ENCODE measurements at regions not wholly inside any gene's neighbourhood (a gene's known extent, or its start where the extent isn't known, plus 50 kb on each side); places are given as distances from the start of the nearest gene placed in this dataset.
"Not testable (repeated sequence)": the region's sequence is repeated elsewhere in the genome, so short reads cannot be mapped to it uniquely, and the experiment has no call there.

DNA sequence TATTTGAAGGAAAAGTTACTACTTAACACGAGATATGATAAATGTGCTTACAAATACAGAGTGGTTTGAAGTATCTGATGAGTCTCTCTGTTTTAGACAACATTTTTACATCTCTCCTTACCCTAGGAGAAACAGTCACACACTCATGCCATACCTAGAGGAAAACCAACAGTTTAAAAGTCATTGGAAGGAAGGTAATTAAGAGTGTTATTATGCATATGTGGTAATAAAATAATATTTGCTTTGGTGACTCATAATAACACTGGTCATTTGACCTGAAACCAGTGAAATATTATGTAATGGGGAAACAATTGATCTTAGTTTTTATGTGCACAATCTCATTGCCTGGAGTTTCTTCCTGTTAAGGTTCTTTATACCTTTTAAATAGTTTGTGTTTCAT, 136.9 kb upstream of the SOX21 start:
- H3K9me3 ChIP-seq (ENCODE audit: control insufficient read depth in 4 of 4, insufficient read depth in 3 of 4, low read length in 3 of 4), result peaks cover 0 to 2% (median 0%) of the 10 kb centered on the region in 4 donors
- DNase-seq, result no peak
- TF ChIP-seq CTCF (IDR thresholded peaks at IDR 0.05; ENCODE audit: control extremely low read depth, extremely low read depth), result no peak
- no peak overlapping the region for H3K27ac ChIP-seq (ENCODE audit: low read depth in 1 of 2, low read length in 1 of 2)
- no peak for ATAC-seq (ENCODE audit: insufficient read depth, low FRiP score)
- WGBS, 2 donors, result 59 to 87% methylated on average over 1 of the region's 1 CpG
- no peaks in the 10 kb centered on the region for H3K36me3 ChIP-seq (ENCODE audit: control insufficient read depth in 4 of 4, insufficient read depth in 4 of 4, low read length in 4 of 4)
- H3K9ac ChIP-seq (ENCODE audit: insufficient read depth in 1 of 2, low read length in 2 of 2), result no peak overlapping the region
- no peak overlapping the region for H3K4me3 ChIP-seq
- peaks cover 0 to 6% (median 0%) of the 10 kb centered on the region in 3 donors for H3K27me3 ChIP-seq (ENCODE audit: control insufficient read depth in 3 of 3, insufficient read depth in 3 of 3, low read length in 2 of 3)
- no peaks in the 10 kb centered on the region for H3K4me1 ChIP-seq (ENCODE audit: control insufficient read depth in 5 of 5, insufficient read depth in 5 of 5, low read length in 5 of 5)

- Histone ChIP-seq H3K9ac (ENCODE audit: insufficient read depth in 1 of 2, low read length in 2 of 2) (no peak overlapping the region), H3K27me3 (ENCODE audit: control insufficient read depth in 3 of 3, insufficient read depth in 3 of 3, low read length in 2 of 3) (no peaks in the 10 kb centered on the region), H3K4me1 (ENCODE audit: control insufficient read depth in 5 of 5, insufficient read depth in 5 of 5, low read length in 5 of 5) (no peaks in the 10 kb centered on the region), H3K4me3 (no peak overlapping the region), H3K9me3 (ENCODE audit: control insufficient read depth in 4 of 4, insufficient read depth in 3 of 4, low read length in 3 of 4) (no peaks in the 10 kb centered on the region), H3K27ac (ENCODE audit: low read depth in 1 of 2, low read length in 1 of 2) (no peak overlapping the region), H3K36me3 (ENCODE audit: control insufficient read depth in 4 of 4, insufficient read depth in 4 of 4, low read length in 4 of 4) (no peaks in the 10 kb centered on the region)
- no peak for TF ChIP-seq CTCF (IDR thresholded peaks at IDR 0.05; ENCODE audit: control extremely low read depth, extremely low read depth)
- ATAC-seq (ENCODE audit: insufficient read depth, low FRiP score) (no peak), DNase-seq (no peak)
Measured at GRCh38 chr13:94842901-94843300, 130.6 kb upstream of the SOX21 start.

DNA sequence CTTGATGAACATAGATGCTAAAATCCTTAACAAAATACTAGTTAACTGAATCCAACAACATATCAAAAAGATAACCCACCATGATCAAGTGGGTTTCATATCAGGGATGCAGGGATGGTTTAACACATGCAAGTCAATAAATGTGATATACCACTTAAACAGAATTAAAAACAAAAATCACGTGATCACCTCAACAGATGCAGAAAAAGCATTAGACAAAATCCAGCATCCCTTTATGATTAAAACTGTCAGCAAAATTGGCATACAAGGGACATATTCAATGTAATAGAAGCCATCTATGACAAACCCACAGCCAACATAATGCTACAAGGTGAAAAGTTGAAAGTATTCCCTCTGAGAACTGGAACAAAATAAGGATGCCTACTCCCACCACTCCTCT, 124.7 kb upstream of the SOX21 start:
- not testable (repeated sequence) for ATAC-seq (ENCODE audit: insufficient read depth, low FRiP score); H3K27me3 ChIP-seq (ENCODE audit: control insufficient read depth in 3 of 3, insufficient read depth in 3 of 3, low read length in 2 of 3); H3K4me3 ChIP-seq; DNase-seq; H3K9ac ChIP-seq (ENCODE audit: insufficient read depth in 1 of 2, low read length in 2 of 2); H3K9me3 ChIP-seq (ENCODE audit: control insufficient read depth in 4 of 4, insufficient read depth in 3 of 4, low read length in 3 of 4); H3K4me1 ChIP-seq (ENCODE audit: control insufficient read depth in 5 of 5, insufficient read depth in 5 of 5, low read length in 5 of 5); H3K27ac ChIP-seq (ENCODE audit: low read depth in 1 of 2, low read length in 1 of 2); H3K36me3 ChIP-seq (ENCODE audit: control insufficient read depth in 4 of 4, insufficient read depth in 4 of 4, low read length in 4 of 4)
- 94 to 95% methylated on average over 1 of the region's 1 CpG for WGBS, 2 donors

- DNase-seq (no peak), ATAC-seq (ENCODE audit: insufficient read depth, low FRiP score) (no peak)
- H3K27ac ChIP-seq (ENCODE audit: low read depth in 1 of 2, low read length in 1 of 2), result no peak overlapping the region
- no peaks in the 10 kb centered on the region for H3K27me3 ChIP-seq (ENCODE audit: control insufficient read depth in 3 of 3, insufficient read depth in 3 of 3, low read length in 2 of 3)
- no peak overlapping the region for H3K4me3 ChIP-seq
- peaks cover 0 to 45% (median 0%) of the 10 kb centered on the region in 5 donors for H3K4me1 ChIP-seq (ENCODE audit: control insufficient read depth in 5 of 5, insufficient read depth in 5 of 5, low read length in 5 of 5)
- H3K9ac ChIP-seq (ENCODE audit: insufficient read depth in 1 of 2, low read length in 2 of 2), result no peak overlapping the region
- H3K36me3 ChIP-seq (ENCODE audit: control insufficient read depth in 4 of 4, insufficient read depth in 4 of 4, low read length in 4 of 4), result no peaks in the 10 kb centered on the region
- peaks cover 0 to 1% (median 0%) of the 10 kb centered on the region in 4 donors for H3K9me3 ChIP-seq (ENCODE audit: control insufficient read depth in 4 of 4, insufficient read depth in 3 of 4, low read length in 3 of 4)
- no peak for TF ChIP-seq CTCF (IDR thresholded peaks at IDR 0.05; ENCODE audit: control extremely low read depth, extremely low read depth)
- 76 to 88% methylated on average over 3 of the region's 3 CpGs for WGBS, 2 donors
Measured at GRCh38 chr13:94829837-94830365, 117.6 kb upstream of the SOX21 start.
